HCT116 (cell line): ENCODE measurements at regions not wholly inside any gene's neighbourhood (a gene's known extent, or its start where the extent isn't known, plus 50 kb on each side); places are given as distances from the start of the nearest gene placed in this dataset.

Experiments
- ATAC-seq: fragments of 200-7000 bp; cut with Tn5 transposase; 2 replicates; pipeline ENCODE4 v1.9.1; 2020; ENCODE audit warnings: mild to moderate bottlenecking, moderate library complexity
- BruUV-seq: library from RNA; stranded (reverse); fragments of 400-500 nt; replicated peaks from 2 replicates; lab custom pipeline; 2021; lab: Mats Ljungman, UMichigan
- CTCF ChIA-PET: fragments of 300-600 bp; sonication (Branson Sonifier 250); formaldehyde crosslinking; loops from one replicate; lab custom pipeline; 2021; ENCODE audit warnings: antibody characterized with exemption; lab: Charles Lee
- POLR2A ChIA-PET: fragments of 300-600, 350-600 bp; sonication (Branson Sonifier 250); formaldehyde crosslinking; loops from one replicate; lab custom pipeline; 2021; ENCODE audit warnings: antibody characterized with exemption; lab: Charles Lee
- RAD21 ChIA-PET, 2 experiments: fragments of 300-600 bp; sonication (Branson Sonifier 250); formaldehyde crosslinking; loops; one replicate each; lab custom pipeline; 2023; ENCODE audit warnings: low total read pairs in 2 of 2; ENCODE audit not compliant: uncharacterized antibody in 2 of 2, unreplicated experiment in 2 of 2, low non-redundant PET in 1 of 2; lab: Charles Lee
- DNase-seq: peaks from one replicate; pipeline ENCODE4 v3.0.0-alpha.2; 2010; ENCODE audit warnings: low read depth, low spot score
- H2AFZ ChIP-seq: fragments of 200-600 bp; shearing (Covaris generic), sonication (generic); 2 replicates; pipeline ENCODE4 v1.6.1; 2017; ENCODE audit warnings: low read depth, mixed run types, mixed read lengths, antibody characterized with exemption, low read length; ENCODE audit not compliant: poor library complexity, severe bottlenecking
- H3K27ac ChIP-seq: 2 replicates; pipeline ENCODE4 v1.5.1; 2012; ENCODE audit warnings: low read depth, low read length
- H3K27me3 ChIP-seq: fragments of 200-600 bp; sonication (generic); 2 replicates; pipeline ENCODE4 v1.6.1; 2016; ENCODE audit warnings: mixed run types, low read length, mixed read lengths; ENCODE audit not compliant: insufficient read depth
- H3K36me3 ChIP-seq, 2 experiments: fragments of 200-500 bp in 1 of 2; fragments of 200-600 bp in 1 of 2; sonication (Bioruptor generic) in 1 of 2; sonication (generic) in 1 of 2; 2 replicates each; pipeline versions ENCODE4 v1.5.1 to v1.6.1; 2014 to 2016; ENCODE audit warnings: low read length in 2 of 2, inconsistent platforms in 1 of 2, mixed read lengths in 1 of 2, mixed run types in 1 of 2; ENCODE audit not compliant: insufficient read depth in 2 of 2, control insufficient read depth in 1 of 2
- H3K4me1 ChIP-seq, 2 experiments: fragments of 200-600 bp in 1 of 2; sonication (generic) in 1 of 2; 2 replicates each; pipeline versions ENCODE4 v1.5.1 to v1.6.1; 2012 to 2017; ENCODE audit warnings: low read length in 2 of 2, inconsistent platforms in 1 of 2, mild to moderate bottlenecking in 1 of 2, mixed read lengths in 1 of 2, mixed run types in 1 of 2, moderate library complexity in 1 of 2; ENCODE audit not compliant: insufficient read depth in 2 of 2, control insufficient read depth in 1 of 2
- H3K4me2 ChIP-seq: fragments of 200-600 bp; sonication (generic); 2 replicates; pipeline ENCODE4 v1.6.1; 2017; ENCODE audit warnings: mixed run types, low read length, mixed read lengths
- H3K4me3 ChIP-seq, 2 experiments: fragments of 200-600 bp in 1 of 2; sonication (generic) in 1 of 2; replicated peaks in 1 of 2; 2 replicates each; pipeline ENCODE4 v1.5.1; 2011 to 2016; ENCODE audit warnings: low read length in 2 of 2, control low read depth in 1 of 2, low read depth in 1 of 2, mild to moderate bottlenecking in 1 of 2, mixed read lengths in 1 of 2, mixed run types in 1 of 2
- H3K79me2 ChIP-seq: fragments of 200-600 bp; sonication (generic); 2 replicates; pipeline ENCODE4 v1.6.1; 2017; ENCODE audit warnings: mild to moderate bottlenecking, mixed run types, low read length, moderate library complexity, mixed read lengths; ENCODE audit not compliant: insufficient read depth
- H3K9ac ChIP-seq: fragments of 200-600 bp; sonication (generic); 2 replicates; pipeline ENCODE4 v1.6.1; 2016; ENCODE audit warnings: low read length, mixed read lengths
- H3K9me2 ChIP-seq: fragments of 200-600 bp; sonication (generic), shearing (Covaris generic); 2 replicates; pipeline ENCODE4 v1.6.1; 2017; ENCODE audit warnings: mixed run types, mild to moderate bottlenecking, moderate library complexity; ENCODE audit not compliant: insufficient read depth
- H3K9me3 ChIP-seq, 2 experiments: fragments of 200-500 bp in 1 of 2; fragments of 200-600 bp in 1 of 2; sonication (Bioruptor generic) in 1 of 2; sonication (generic) in 1 of 2; 2 replicates each; pipeline ENCODE4 v1.6.1; 2014 to 2017; ENCODE audit warnings: low read length in 2 of 2, mixed read lengths in 2 of 2, inconsistent platforms in 1 of 2, low read depth in 1 of 2, mild to moderate bottlenecking in 1 of 2, mixed run types in 1 of 2, moderate library complexity in 1 of 2; ENCODE audit not compliant: control insufficient read depth in 1 of 2, insufficient read depth in 1 of 2
- H4K20me1 ChIP-seq: fragments of 200-600 bp; sonication (generic), shearing (Covaris generic); 2 replicates; pipeline ENCODE4 v1.6.1; 2017; ENCODE audit warnings: mixed run types, mild to moderate bottlenecking, moderate library complexity; ENCODE audit not compliant: insufficient read depth
- CBX3 ChIP-seq: IDR thresholded peaks from 2 replicates; pipeline ENCODE4 v1.6.1; 2012; ENCODE audit warnings: low read depth
- CEBPB ChIP-seq: IDR thresholded peaks from 2 replicates; pipeline ENCODE4 v1.6.1; 2012; ENCODE audit warnings: low read depth
- EGR1 ChIP-seq: IDR thresholded peaks from 2 replicates; pipeline ENCODE4 v1.6.1; 2012; ENCODE audit warnings: low read depth
- ELF1 ChIP-seq: IDR thresholded peaks from 2 replicates; pipeline ENCODE4 v1.6.1; 2012; ENCODE audit warnings: low read depth, borderline replicate concordance
- EZH2phosphoT487 ChIP-seq: fragments of 200-600 bp; IDR thresholded peaks from 2 replicates; pipeline ENCODE4 v1.6.1; 2018; ENCODE audit warnings: antibody characterized with exemption, borderline replicate concordance
- JUND ChIP-seq: IDR thresholded peaks from 2 replicates; pipeline ENCODE4 v1.6.1; 2012
- POLR2A ChIP-seq: IDR thresholded peaks from 2 replicates; pipeline ENCODE4 v1.7.0; 2011; ENCODE audit warnings: borderline replicate concordance; ENCODE audit not compliant: insufficient read depth, insufficient read length; ENCODE audit errors: extremely low read depth
- POLR2AphosphoS5 ChIP-seq: IDR thresholded peaks from 2 replicates; pipeline ENCODE4 v1.6.1; 2011; ENCODE audit warnings: mild to moderate bottlenecking, low read depth, low read length, moderate library complexity
- SIN3A ChIP-seq: IDR thresholded peaks from 2 replicates; pipeline ENCODE4 v1.6.1; 2012; ENCODE audit warnings: low read depth
- SP1 ChIP-seq: IDR thresholded peaks from 2 replicates; pipeline ENCODE4 v1.6.1; 2012; ENCODE audit warnings: low read depth
- SRF ChIP-seq: IDR thresholded peaks from 2 replicates; pipeline ENCODE4 v1.6.1; 2012; ENCODE audit warnings: low read depth
- YY1 ChIP-seq: IDR thresholded peaks from 2 replicates; pipeline ENCODE4 v1.6.1; 2011; ENCODE audit warnings: low read length, low read depth, moderate library complexity, mild to moderate bottlenecking; ENCODE audit not compliant: insufficient replicate concordance; ENCODE audit errors: extremely low read depth
- ZFX ChIP-seq: fragments of 450-650 bp; IDR thresholded peaks from 2 replicates; pipeline ENCODE4 v1.6.1; 2017
- intact Hi-C: fragments of 100-400 bp; cut with micrococcal nuclease; formaldehyde crosslinking; loops from 2 replicates; pipeline ENCODE4 v1.10.0; 2022
- TF ChIP-seq, protein P1 (sequence below): IDR thresholded peaks from 2 replicates; pipeline ENCODE4 v1.6.1; 2012
- TF ChIP-seq, protein P2 (sequence below): IDR thresholded peaks from 2 replicates; pipeline ENCODE4 v1.6.1; 2012

DNA sequence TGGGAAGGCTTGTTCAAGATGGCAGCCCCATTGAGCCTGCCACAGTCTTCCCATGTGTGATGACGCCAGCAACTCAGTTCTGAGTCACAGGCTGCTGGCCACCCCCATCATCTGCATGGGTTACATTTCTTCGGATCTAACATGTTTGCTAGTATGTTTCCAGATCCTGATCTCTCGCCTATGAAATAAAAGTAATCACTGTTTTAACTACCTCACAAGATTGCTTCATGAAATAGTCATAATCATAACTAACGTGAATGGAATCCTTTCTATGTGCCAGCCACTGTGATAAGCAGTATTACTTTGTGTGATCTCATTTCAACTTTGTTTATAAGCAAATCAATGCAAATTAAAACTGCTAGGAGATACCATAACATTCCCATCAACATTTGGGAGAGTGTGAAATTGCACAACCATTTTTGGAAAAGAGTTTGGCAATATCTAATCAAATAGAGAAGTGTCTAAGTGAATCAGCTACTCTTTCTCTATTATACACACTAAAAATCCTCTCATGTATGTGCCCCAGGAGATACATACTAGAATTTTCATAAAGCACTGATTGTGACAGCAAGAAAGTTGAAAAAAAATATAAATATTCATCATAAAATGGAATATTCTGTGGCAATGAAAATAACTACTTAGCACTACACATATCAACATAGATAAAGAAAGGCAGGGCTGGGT, 300.2 kb upstream of the IRX5 start:
- ChIA-PET POLR2A (no interaction called here), CTCF (no interaction called here), RAD21 (no interaction called here)
- Histone ChIP-seq H3K36me3 (no peaks in the 10 kb centered on the region), H2AFZ (no peak overlapping the region), H3K4me1 (peaks cover 0 to 4% of the 10 kb centered on the region in 2 experiments; a peak in 1 of 4 replicates), H3K79me2 (no peaks in the 10 kb centered on the region), H4K20me1 (no peaks in the 10 kb centered on the region), H3K9ac (no peak overlapping the region), H3K27me3 (no peaks in the 10 kb centered on the region), H3K4me2 (no peak overlapping the region), H3K27ac (no peak overlapping the region), H3K9me3 (no peaks in the 10 kb centered on the region), H3K4me3 (no peak overlapping the region), H3K9me2 (no peaks in the 10 kb centered on the region)
- DNase-seq (no peak), ATAC-seq (no peak)
- intact Hi-C loops, result loop anchor here (5.0 to 10.0 kb wide), 2 partner anchors 327 to 856 kb away; no protein-coding TSS in a partner anchor
- TF ChIP-seq POLR2AphosphoS5, result no peak
- no peak for TF ChIP-seq CEBPB
- no peak for TF ChIP-seq SP1
- no peak for TF ChIP-seq ELF1
- no peak for TF ChIP-seq ZFX
- no peak for TF ChIP-seq EGR1
- TF ChIP-seq, protein P1, sequence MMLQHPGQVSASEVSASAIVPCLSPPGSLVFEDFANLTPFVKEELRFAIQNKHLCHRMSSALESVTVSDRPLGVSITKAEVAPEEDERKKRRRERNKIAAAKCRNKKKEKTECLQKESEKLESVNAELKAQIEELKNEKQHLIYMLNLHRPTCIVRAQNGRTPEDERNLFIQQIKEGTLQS, result no peak
- TF ChIP-seq JUND, result no peak
- TF ChIP-seq, protein P2, sequence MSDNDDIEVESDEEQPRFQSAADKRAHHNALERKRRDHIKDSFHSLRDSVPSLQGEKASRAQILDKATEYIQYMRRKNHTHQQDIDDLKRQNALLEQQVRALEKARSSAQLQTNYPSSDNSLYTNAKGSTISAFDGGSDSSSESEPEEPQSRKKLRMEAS, result no peak
- TF ChIP-seq YY1, result no peak
- no peak for TF ChIP-seq POLR2A
- TF ChIP-seq SIN3A, result no peak
- no peak for TF ChIP-seq EZH2phosphoT487
- no peak for TF ChIP-seq SRF
- no peak for TF ChIP-seq CBX3
- BruUV-seq, result no TSS peak
